ENCODE measurements at regions not wholly inside any gene's neighbourhood (a gene's known extent, or its start where the extent isn't known, plus 50 kb on each side); places are given as distances from the start of the nearest gene placed in this dataset.

DNA sequence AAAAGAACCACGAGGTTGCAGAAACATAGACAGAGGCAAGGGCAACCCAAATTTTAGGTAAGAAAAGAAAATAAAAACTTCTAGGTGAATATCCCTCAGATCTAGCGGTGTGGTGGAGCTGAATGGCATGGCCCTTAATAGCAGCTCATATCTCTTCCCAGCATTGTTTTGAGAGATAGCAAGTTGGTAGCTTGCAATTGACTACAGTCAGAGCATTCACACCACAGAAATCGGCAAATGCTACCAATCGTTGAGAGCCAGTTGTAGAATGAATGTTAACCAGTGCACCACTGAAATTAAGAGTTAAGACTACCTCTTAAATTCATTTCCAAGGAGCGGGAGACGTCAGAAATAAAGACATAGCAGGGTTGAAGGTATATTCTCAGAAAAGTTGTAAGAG is 184.0 kb upstream of the KIT start:
- TF ChIP-seq, protein P1, sequence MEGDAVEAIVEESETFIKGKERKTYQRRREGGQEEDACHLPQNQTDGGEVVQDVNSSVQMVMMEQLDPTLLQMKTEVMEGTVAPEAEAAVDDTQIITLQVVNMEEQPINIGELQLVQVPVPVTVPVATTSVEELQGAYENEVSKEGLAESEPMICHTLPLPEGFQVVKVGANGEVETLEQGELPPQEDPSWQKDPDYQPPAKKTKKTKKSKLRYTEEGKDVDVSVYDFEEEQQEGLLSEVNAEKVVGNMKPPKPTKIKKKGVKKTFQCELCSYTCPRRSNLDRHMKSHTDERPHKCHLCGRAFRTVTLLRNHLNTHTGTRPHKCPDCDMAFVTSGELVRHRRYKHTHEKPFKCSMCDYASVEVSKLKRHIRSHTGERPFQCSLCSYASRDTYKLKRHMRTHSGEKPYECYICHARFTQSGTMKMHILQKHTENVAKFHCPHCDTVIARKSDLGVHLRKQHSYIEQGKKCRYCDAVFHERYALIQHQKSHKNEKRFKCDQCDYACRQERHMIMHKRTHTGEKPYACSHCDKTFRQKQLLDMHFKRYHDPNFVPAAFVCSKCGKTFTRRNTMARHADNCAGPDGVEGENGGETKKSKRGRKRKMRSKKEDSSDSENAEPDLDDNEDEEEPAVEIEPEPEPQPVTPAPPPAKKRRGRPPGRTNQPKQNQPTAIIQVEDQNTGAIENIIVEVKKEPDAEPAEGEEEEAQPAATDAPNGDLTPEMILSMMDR (IDR thresholded peaks at IDR 0.05; ENCODE audit: low read depth, low read length, missing control alignments) = no peak
- no peak for DNase-seq (ENCODE audit: low read depth)
- in situ Hi-C loops (cut with HindIII; ENCODE audit: low sequenced_read_pairs) = no loop called here
- H3K4me3 ChIP-seq (ENCODE audit: low read depth, low read length) = no peak overlapping the region

DNA sequence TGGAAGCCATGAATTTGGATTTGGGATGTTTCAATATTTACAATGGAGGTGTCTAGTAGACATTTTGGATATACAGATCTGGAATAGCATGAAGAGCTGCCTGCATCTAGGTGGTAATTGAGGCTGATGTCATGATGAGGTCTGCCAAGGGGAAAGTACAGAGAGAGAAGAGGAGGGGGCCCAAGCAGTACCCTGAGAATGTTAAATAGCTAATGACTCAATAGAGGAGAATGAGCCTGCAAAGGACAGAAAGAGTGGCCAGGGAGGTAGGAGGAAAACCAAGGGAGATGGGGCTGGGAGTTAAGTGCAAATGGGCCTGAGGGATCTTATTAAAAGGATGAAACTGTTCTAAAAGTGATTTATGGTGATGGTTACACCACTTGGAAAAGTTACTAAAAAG is 182.2 kb upstream of the KIT start:
- DNase-seq (ENCODE audit: low read depth) = no peak
- TF ChIP-seq, protein P1 (IDR thresholded peaks at IDR 0.05; ENCODE audit: low read depth, low read length, missing control alignments) = no peak
- in situ Hi-C loops (cut with HindIII; ENCODE audit: low sequenced_read_pairs) = no loop called here
- H3K4me3 ChIP-seq (ENCODE audit: low read depth, low read length) = no peak overlapping the region

DNA sequence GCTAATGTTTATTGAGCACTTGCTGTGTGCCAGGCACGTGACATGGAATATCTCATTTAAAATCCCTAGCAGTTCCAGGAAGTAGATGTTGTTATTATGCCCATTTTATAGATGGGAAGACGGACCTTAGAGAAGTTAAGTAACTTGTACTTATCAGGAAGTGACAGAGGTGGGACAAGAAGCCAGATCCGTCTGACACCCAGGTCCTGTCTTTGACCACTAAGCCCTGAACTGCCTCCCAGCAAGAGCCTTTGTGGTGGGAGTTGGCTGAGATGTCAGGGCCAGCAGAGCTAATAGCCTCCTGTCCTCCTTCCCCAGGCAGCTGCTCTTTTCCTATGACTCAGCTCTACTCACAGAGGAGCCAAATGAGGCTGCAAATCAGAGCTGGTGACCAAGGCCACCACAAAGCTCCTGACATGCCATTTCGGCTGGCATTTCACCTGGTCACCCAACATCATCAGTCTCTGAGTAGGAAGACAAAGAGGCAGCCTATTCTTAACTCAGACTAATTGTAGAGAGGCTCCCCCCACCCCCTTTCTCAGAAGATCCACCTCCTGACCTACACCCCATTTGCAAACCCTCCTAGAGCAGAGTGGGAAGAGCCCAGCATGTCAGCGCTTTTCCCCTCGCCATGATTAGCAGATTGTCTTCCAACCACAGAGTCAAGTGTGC is 175.1 kb upstream of the KIT start:
- in situ Hi-C loops (cut with HindIII; ENCODE audit: low sequenced_read_pairs) = no loop called here
- TF ChIP-seq, protein P1 (IDR thresholded peaks at IDR 0.05; ENCODE audit: low read depth, low read length, missing control alignments) = no peak
- no peak for DNase-seq (ENCODE audit: low read depth)
- H3K4me3 ChIP-seq (ENCODE audit: low read depth, low read length) = no peak overlapping the region

DNA sequence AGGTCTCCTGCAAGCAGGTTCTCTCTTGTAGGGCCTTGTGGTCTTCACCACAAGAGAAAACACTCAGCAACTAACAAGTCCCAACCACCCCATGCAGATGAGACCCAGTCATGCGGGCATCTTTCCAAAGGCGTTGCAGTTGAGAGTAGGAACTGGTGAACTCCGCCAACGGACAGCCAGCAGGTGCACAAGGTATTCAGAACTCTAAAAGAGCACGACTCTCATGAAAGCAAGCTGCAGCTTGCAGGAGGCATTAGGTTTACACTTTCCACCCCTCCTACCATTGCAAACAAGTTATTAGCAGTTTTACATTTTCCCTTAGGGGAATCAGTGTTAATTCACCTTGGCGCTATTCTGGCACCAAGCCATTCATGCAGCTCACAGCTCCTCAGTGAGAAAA is 173.4 kb upstream of the KIT start:
- TF ChIP-seq, protein P1 (IDR thresholded peaks at IDR 0.05; ENCODE audit: low read depth, low read length, missing control alignments) = no peak
- in situ Hi-C loops (cut with HindIII; ENCODE audit: low sequenced_read_pairs) = no loop called here
- H3K4me3 ChIP-seq (ENCODE audit: low read depth, low read length) = no peak overlapping the region
- DNase-seq (ENCODE audit: low read depth) = no peak

DNA sequence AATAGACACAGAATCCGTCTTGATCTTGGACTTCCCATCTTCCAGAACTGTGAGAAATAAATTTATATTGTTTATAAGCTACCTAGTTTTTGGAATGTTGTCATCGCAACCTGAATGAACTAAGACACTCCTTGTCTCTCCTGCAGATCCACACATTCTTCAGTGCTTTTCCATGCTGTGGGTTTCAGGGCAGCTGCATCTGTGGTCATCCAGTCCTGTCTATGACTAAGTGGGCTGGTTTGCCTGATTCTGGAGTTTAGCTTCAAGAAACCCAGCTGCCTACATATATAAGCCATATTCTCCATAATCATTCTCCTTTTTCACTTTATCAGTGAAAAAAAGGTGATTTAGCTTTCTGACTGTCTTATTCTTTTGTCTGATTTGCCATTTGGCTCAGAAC is 170.3 kb upstream of the KIT start:
- in situ Hi-C loops (cut with HindIII; ENCODE audit: low sequenced_read_pairs) = no loop called here
- H3K4me3 ChIP-seq (ENCODE audit: low read depth, low read length) = no peak overlapping the region
- TF ChIP-seq, protein P1 (IDR thresholded peaks at IDR 0.05; ENCODE audit: low read depth, low read length, missing control alignments) = no peak
- no peak for DNase-seq (ENCODE audit: low read depth)

DNA sequence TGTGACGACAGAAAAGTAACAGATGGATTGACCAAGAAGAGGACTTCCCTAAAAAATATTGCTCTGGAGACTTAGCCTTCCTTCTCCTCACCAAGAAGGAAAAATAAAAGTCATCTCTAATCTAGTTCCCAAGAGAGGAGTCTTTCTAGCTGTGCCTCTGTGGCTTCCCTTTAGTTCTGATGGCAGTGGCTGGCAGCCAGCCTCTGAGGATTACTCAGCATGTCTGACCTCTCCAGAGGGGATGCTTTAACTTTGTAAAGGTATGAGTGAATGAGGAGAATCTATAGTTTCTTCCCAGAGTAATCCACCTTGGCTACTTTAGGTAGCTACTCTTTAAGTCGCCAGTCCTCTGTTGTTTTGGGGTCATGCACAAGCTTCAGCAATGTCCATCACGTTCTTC is 163.9 kb upstream of the KIT start:
- TF ChIP-seq, protein P1 (IDR thresholded peaks at IDR 0.05; ENCODE audit: low read depth, low read length, missing control alignments) = no peak
- H3K4me3 ChIP-seq (ENCODE audit: low read depth, low read length) = no peak overlapping the region
- no peak for DNase-seq (ENCODE audit: low read depth)
- in situ Hi-C loops (cut with HindIII; ENCODE audit: low sequenced_read_pairs) = no loop called here
